Stimulated activated CD4-positive, alpha-beta T cell treated with anti-CD3 and anti-CD28 coated beads, Interleukin-12 subunit alpha, Interleukin-12 subunit beta, amount 100 ng/mL, for 24 hours (primary cell): ENCODE measurements at regions not wholly inside any gene's neighbourhood (a gene's known extent, or its start where the extent isn't known, plus 50 kb on each side); places are given as distances from the start of the nearest gene placed in this dataset.

Experiments used
- DNase-seq, 2 experiments: peaks; one replicate each; pipeline ENCODE4 v3.0.0-alpha.2; 2020; ENCODE audit warnings: low read depth in 2 of 2

GRCh38 chr10:83037653-83038052, 1101.7 kb upstream of the GHITM start:
- DNase-seq: no peak

- no peak for DNase-seq
These were observed 1100.7 kb upstream of the GHITM start for GRCh38 chr10:83038631-83039030.

GRCh38 chr10:83045731-83046130, 1093.6 kb upstream of the GHITM start:
- DNase-seq: no peak

GRCh38 chr10:83050815-83051214, 1088.5 kb upstream of the GHITM start:
- DNase-seq: no peak

- no peak for DNase-seq
These were observed 1076.4 kb upstream of the GHITM start for GRCh38 chr10:83062871-83063270.

GRCh38 chr10:83073472-83073871, 1065.8 kb upstream of the GHITM start:
- no peak for DNase-seq

- no peak for DNase-seq
These were observed 1064.1 kb upstream of the GHITM start for GRCh38 chr10:83075016-83075814.

- no peak for DNase-seq
These were observed 1063.4 kb upstream of the GHITM start for GRCh38 chr10:83075815-83076355.

- no peak for DNase-seq
These were observed 1062.9 kb upstream of the GHITM start for GRCh38 chr10:83076443-83076842.

- DNase-seq: no peak
These were observed 1061.1 kb upstream of the GHITM start for GRCh38 chr10:83078160-83078559.

GRCh38 chr10:83078645-83079044, 1060.7 kb upstream of the GHITM start:
- no peak for DNase-seq

- DNase-seq: no peak
These were observed 1055.5 kb upstream of the GHITM start for GRCh38 chr10:83083831-83084230.

- DNase-seq: no peak
These were observed 1050.0 kb upstream of the GHITM start for GRCh38 chr10:83089335-83089734.

- DNase-seq: no peak
These were observed 1034.7 kb upstream of the GHITM start for GRCh38 chr10:83104616-83105015.

GRCh38 chr10:83108565-83109333, 1030.6 kb upstream of the GHITM start:
- no peak for DNase-seq

- no peak for DNase-seq
These were observed 1020.0 kb upstream of the GHITM start for GRCh38 chr10:83119346-83119745.

- DNase-seq: no peak
These were observed 1017.0 kb upstream of the GHITM start for GRCh38 chr10:83122336-83122735.

GRCh38 chr10:83127942-83128575, 1011.2 kb upstream of the GHITM start:
- DNase-seq: no peak

- no peak for DNase-seq
These were observed 998.5 kb upstream of the GHITM start for GRCh38 chr10:83140811-83141210.

- DNase-seq: no peak
These were observed 997.2 kb upstream of the GHITM start for GRCh38 chr10:83142074-83142563.

GRCh38 chr10:83144461-83144860, 994.8 kb upstream of the GHITM start:
- no peak for DNase-seq

- no peak for DNase-seq
These were observed 985.6 kb upstream of the GHITM start for GRCh38 chr10:83153714-83154113.
